ENCODE measurements at regions not wholly inside any gene's neighbourhood (a gene's known extent, or its start where the extent isn't known, plus 50 kb on each side); places are given as distances from the start of the nearest gene placed in this dataset.

DNA sequence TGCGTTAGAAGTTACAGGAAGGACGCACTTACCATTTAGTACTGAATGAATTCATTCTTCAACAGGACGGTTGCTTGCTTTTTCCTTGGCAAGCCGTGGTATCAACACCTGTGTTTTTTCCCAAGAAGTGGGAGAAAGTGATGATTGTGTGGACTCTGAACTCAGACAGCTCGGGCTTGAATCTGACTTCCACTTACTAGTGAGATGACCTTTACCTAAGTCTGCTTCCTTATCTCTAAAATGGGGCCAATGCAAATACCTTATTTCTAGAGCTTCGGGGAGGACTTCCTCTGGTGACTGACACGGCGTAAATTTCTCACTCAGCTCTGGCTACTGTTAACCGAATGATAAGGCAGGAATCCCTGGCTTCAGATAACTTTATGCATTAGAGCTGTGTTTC, 146.8 kb upstream of the RBPJ start:
- DNase-seq (ENCODE audit: low read depth): no peak
- TF ChIP-seq, protein P1, sequence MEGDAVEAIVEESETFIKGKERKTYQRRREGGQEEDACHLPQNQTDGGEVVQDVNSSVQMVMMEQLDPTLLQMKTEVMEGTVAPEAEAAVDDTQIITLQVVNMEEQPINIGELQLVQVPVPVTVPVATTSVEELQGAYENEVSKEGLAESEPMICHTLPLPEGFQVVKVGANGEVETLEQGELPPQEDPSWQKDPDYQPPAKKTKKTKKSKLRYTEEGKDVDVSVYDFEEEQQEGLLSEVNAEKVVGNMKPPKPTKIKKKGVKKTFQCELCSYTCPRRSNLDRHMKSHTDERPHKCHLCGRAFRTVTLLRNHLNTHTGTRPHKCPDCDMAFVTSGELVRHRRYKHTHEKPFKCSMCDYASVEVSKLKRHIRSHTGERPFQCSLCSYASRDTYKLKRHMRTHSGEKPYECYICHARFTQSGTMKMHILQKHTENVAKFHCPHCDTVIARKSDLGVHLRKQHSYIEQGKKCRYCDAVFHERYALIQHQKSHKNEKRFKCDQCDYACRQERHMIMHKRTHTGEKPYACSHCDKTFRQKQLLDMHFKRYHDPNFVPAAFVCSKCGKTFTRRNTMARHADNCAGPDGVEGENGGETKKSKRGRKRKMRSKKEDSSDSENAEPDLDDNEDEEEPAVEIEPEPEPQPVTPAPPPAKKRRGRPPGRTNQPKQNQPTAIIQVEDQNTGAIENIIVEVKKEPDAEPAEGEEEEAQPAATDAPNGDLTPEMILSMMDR (IDR thresholded peaks at IDR 0.05; ENCODE audit: insufficient read depth, low read length): no peak
- no peak overlapping the region for H3K4me3 ChIP-seq (ENCODE audit: low read depth, low read length)

DNA sequence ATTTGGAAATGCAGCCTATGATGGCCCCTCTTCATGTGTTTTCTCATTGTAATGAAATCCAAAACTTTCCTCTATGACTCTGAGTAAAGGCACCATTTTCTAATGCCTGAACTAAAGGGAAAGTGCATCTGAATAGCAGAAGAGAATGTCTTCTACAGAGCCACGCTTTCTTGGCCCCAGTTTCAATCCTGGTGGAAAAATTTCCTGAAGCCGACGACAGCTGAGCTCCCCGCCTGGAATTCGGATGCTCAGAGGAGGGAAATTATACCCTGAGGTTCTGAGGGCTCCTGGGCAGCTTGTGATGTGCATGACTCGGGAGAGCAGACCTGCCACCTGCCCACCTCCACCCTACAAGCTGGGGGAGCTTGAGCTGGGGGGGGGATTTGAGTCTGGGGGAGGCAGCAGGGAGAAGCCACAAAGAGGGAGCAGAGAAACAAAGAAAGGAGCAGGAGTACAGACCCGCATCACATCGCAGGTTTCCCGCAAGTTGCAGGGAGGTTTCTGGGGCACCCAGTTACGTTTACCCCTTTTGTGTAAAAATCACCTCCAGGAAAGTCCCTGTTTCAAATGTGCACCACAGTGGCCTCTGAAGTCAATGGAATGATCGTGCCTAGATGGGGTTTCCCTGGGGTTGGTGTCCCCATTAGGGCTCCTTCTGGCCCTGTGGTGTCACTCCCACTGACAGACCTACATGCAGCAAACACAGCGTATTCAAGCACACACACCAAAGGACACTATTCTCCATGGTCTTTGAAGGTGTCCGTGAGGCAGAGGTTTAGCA, 145.6 kb upstream of the RBPJ start:
- H3K4me3 ChIP-seq (ENCODE audit: low read depth, low read length): no peak overlapping the region
- no peak for DNase-seq (ENCODE audit: low read depth)
- TF ChIP-seq, protein P1 (IDR thresholded peaks at IDR 0.05; ENCODE audit: insufficient read depth, low read length): no peak

DNA sequence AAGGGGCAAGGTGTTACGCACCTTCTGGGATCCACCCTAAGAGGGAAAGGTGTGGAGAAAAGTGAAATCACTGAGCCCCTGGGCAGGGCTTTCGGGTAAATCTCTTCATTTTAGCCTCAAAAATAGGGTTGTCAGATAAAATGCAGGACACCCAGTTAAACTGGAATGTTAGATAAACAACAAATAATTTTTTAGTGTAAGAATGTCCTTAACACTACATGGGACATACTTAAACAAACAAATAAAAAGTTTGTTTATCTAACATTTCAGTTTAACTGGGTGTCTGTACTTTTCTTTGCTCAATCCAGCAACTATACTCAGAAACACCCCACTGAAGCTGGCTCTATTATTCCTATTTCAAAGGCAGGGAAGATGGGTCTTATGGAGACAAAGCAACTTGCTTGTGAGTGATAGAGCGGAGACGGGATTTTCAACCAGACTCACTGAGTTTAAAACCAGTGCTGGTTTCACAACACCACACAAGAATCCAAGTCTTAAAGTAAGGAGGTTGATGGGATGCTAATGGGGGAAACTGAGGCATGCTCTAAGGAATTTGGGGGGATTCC, 144.8 kb upstream of the RBPJ start:
- DNase-seq (ENCODE audit: low read depth): no peak
- no peak overlapping the region for H3K4me3 ChIP-seq (ENCODE audit: low read depth, low read length)
- TF ChIP-seq, protein P1 (IDR thresholded peaks at IDR 0.05; ENCODE audit: insufficient read depth, low read length): no peak

DNA sequence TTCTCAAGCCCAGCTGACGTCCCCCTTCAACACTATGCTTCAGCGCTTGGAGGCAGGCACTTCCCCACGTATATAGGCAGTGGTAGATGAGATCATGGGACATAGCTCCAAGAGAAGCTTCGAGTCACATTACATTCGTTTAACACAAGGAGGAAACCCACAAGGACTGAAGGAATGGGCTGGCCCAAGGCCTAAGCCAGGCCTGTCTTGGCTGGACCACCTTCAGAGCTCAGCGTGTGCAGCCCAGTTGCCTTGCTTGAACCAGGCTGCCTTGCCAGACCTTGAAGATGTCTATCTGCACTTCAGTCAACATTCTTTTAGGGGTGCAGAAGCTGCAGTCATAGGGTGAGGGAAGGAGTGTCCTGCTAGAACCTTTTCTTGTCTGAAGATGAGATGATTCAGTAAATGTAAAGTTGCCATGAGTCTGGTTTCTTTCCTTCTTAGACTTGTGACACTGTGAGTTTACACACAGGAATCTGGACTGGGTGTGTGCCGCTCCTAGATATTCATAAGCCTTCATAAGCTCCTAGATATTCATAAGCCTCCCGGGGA, 144.1 kb upstream of the RBPJ start:
- peak; percentile 96 for DNase-seq (ENCODE audit: low read depth)
- TF ChIP-seq, protein P1 (IDR thresholded peaks at IDR 0.05; ENCODE audit: insufficient read depth, low read length): no peak
- H3K4me3 ChIP-seq (ENCODE audit: low read depth, low read length): no peak overlapping the region

DNA sequence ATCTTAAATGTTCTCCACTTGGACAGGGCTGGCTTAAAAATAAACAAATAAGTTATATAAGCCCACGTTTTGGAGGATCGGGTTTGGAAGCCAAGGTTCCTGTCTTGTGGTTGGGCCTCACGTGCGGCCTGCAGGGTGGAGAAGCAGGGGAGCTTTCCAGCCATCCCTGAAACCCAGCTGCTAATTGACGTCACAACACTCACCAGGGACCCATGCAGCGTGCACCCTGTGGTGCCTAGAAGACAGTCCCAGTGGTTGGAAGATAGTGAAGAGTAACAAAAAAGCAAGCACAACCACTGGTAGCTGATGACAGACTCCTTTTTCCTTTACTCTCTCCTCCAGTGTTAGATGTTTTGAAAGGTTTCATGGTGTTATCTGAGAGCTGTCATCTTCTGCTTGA, 142.0 kb upstream of the RBPJ start:
- H3K4me3 ChIP-seq (ENCODE audit: low read depth, low read length): no peak overlapping the region
- TF ChIP-seq, protein P1 (IDR thresholded peaks at IDR 0.05; ENCODE audit: insufficient read depth, low read length): no peak
- DNase-seq (ENCODE audit: low read depth): peak; percentile 84

DNA sequence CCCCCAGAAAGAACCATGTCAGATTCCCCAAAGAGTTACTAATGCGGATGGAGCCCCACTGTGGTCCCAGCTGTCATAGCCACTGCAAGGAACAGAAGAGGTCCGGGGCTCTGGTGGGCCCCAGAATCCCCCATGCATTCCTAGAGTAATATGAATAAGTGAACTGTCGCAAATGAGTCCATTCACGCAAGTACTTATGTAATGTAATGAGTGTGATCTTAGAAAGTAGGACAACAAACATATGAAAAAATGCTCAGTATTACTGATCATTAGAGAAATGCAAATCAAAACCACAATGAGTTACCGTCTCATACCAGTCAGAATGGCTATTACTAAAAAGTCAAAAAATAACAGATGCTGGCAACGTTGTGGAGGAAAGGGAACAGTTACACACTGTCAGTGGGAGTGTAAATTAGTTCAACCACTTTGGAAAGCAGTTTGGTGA, 141.5 kb upstream of the RBPJ start:
- TF ChIP-seq, protein P1 (IDR thresholded peaks at IDR 0.05; ENCODE audit: insufficient read depth, low read length): no peak
- no peak for DNase-seq (ENCODE audit: low read depth)
- H3K4me3 ChIP-seq (ENCODE audit: low read depth, low read length): no peak overlapping the region
